Ascending aorta (tissue), 2 donors: ENCODE measurements at regions not wholly inside any gene's neighbourhood (a gene's known extent, or its start where the extent isn't known, plus 50 kb on each side); places are given as distances from the start of the nearest gene placed in this dataset.

ENCODE experiments used
- DNase-seq, 2 donors: peaks; one replicate each; pipeline ENCODE4 v3.0.0-alpha.2; 2019; ENCODE audit warnings: low spot score in 2 of 2
- H3K27ac ChIP-seq, 2 donors: fragments of 200-600 bp; sonication (generic); one replicate each; pipeline ENCODE4 v1.5.1; 2016 to 2017; ENCODE audit warnings: mild to moderate bottlenecking in 1 of 2
- H3K27me3 ChIP-seq: fragments of 200-600 bp; sonication (generic); one replicate; pipeline ENCODE4 v1.5.1; 2017
- H3K36me3 ChIP-seq, 2 donors: fragments of 200-600 bp; sonication (generic); one replicate each; pipeline ENCODE4 v1.5.1; 2016
- H3K4me1 ChIP-seq, 2 donors: fragments of 200-600 bp; sonication (generic); one replicate each; pipeline ENCODE4 v1.5.1; 2016 to 2017; ENCODE audit warnings: mild to moderate bottlenecking in 1 of 2
- H3K4me3 ChIP-seq, 2 donors: fragments of 200-600 bp; sonication (generic); one replicate each; pipeline ENCODE4 v1.5.1; 2016 to 2017; ENCODE audit warnings: mild to moderate bottlenecking in 1 of 2
- H3K9me3 ChIP-seq, 2 donors: fragments of 200-600 bp; sonication (generic); one replicate each; pipeline ENCODE4 v1.5.1; 2016
- intact Hi-C: fragments of 100-400 bp; cut with DNase I; formaldehyde crosslinking; loops from one replicate; pipeline ENCODE4 v1.15.1; 2023
- TF ChIP-seq, protein P1 (sequence below), 3 experiments: fragments of 200-600 bp in 2 of 3; fragments of 450-650 bp in 1 of 3; sonication (generic) in 2 of 3; IDR thresholded peaks; one replicate each; pipeline ENCODE4 v1.5.1; 2016 to 2019; ENCODE audit warnings: antibody characterized with exemption in 3 of 3, mild to moderate bottlenecking in 1 of 3, moderate library complexity in 1 of 3

DNA sequence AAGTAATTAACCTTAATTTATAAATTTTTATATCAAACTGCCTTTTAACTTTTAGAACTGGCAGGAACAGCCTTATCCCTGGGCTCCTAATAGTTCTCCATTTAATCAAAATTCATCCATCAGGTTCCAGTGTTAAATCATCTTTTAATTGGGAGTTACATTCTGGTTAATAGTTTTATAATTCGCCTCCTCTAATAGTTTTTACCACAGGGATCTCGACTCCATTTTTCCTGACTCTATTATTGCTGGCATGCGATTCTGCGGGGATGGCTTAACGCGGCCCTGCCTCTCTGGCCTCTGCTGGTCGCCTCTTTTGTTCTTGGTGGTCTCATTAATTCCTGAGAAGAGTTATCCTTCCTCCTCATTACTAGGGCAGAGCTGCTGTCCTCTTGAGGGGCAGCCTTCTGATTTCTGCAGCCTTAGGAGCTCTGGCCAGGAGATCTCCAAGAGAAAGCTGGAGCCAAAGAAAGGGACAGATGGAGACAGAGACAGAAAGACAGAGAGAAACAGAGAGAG lies 71.1 kb downstream of the MRM1 start:
- no peaks in the 10 kb centered on the region for H3K36me3 ChIP-seq
- intact Hi-C loops = no loop called here
- H3K4me1 ChIP-seq = no peaks in the 10 kb centered on the region
- H3K9me3 ChIP-seq = no peaks in the 10 kb centered on the region
- H3K27ac ChIP-seq = no peak overlapping the region
- no peaks in the 10 kb centered on the region for H3K27me3 ChIP-seq
- DNase-seq = no peak
- TF ChIP-seq, protein P1, sequence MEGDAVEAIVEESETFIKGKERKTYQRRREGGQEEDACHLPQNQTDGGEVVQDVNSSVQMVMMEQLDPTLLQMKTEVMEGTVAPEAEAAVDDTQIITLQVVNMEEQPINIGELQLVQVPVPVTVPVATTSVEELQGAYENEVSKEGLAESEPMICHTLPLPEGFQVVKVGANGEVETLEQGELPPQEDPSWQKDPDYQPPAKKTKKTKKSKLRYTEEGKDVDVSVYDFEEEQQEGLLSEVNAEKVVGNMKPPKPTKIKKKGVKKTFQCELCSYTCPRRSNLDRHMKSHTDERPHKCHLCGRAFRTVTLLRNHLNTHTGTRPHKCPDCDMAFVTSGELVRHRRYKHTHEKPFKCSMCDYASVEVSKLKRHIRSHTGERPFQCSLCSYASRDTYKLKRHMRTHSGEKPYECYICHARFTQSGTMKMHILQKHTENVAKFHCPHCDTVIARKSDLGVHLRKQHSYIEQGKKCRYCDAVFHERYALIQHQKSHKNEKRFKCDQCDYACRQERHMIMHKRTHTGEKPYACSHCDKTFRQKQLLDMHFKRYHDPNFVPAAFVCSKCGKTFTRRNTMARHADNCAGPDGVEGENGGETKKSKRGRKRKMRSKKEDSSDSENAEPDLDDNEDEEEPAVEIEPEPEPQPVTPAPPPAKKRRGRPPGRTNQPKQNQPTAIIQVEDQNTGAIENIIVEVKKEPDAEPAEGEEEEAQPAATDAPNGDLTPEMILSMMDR (IDR thresholded peaks at IDR 0.05) = no peak
- H3K4me3 ChIP-seq = no peak overlapping the region

GRCh38 chr17:36673068-36673467 lies 71.7 kb downstream of the MRM1 start:
- Histone ChIP-seq H3K36me3 (no peaks in the 10 kb centered on the region), H3K27ac (no peak overlapping the region), H3K4me1 (no peaks in the 10 kb centered on the region), H3K9me3 (no peaks in the 10 kb centered on the region), H3K4me3 (no peak overlapping the region), H3K27me3 (no peaks in the 10 kb centered on the region)
- TF ChIP-seq, protein P1 (IDR thresholded peaks at IDR 0.05) = no peak
- intact Hi-C loops = no loop called here
- DNase-seq = no peak

GRCh38 chr17:36673637-36674277 lies 72.4 kb downstream of the MRM1 start:
- no peak for DNase-seq
- Histone ChIP-seq H3K9me3 (no peaks in the 10 kb centered on the region), H3K27ac (no peak overlapping the region), H3K4me3 (no peak overlapping the region), H3K36me3 (no peaks in the 10 kb centered on the region), H3K27me3 (no peaks in the 10 kb centered on the region), H3K4me1 (no peaks in the 10 kb centered on the region)
- TF ChIP-seq, protein P1 (IDR thresholded peaks at IDR 0.05) = no peak
- intact Hi-C loops = no loop called here

DNA sequence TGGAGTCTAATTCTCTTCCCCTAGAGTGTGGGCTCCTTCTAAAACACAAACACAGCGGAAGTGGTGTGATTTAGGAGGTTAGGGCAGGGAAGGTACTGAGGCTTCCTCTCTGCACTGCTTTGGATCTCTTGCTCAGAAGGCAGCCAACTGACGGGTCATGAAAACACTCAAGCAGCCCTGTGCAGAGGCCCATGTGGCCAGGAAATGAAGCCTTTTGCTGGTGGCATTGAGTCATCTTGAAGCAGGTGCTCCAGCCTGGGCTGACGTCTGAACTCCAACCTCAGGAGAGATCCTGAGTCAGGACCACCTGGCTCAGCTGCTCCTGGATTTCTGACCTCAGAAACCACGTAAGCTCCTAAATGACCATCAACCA lies 72.9 kb downstream of the MRM1 start:
- Histone ChIP-seq H3K9me3 (no peaks in the 10 kb centered on the region), H3K4me3 (no peak overlapping the region)
- intact Hi-C loops = no loop called here

DNA sequence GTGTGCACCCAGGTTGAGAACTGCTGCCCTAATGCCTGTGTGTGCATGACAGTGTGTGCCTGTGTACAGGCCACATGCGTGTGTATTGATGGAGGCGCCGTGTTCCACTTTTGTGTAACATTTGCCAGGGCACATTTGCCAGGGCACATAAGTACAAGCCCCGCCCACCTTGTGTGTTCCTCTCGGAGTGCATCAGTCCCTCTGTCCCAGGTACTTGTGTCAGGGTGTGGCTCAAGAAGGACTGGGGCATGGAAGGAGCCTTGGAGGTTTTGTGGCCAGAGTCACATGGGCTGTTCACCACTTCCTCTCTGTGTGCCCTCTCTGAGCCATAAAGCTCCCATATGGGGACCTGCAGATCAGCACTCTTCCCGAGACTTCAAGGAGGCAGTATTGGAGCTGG lies 73.9 kb downstream of the MRM1 start:
- H3K4me1 ChIP-seq = no peaks in the 10 kb centered on the region
- H3K4me3 ChIP-seq = no peak overlapping the region
- TF ChIP-seq, protein P1 (IDR thresholded peaks at IDR 0.05) = no peak
- no peak for DNase-seq
- no peak overlapping the region for H3K27ac ChIP-seq
- H3K9me3 ChIP-seq = no peaks in the 10 kb centered on the region
- H3K36me3 ChIP-seq = no peaks in the 10 kb centered on the region
- no peaks in the 10 kb centered on the region for H3K27me3 ChIP-seq
- intact Hi-C loops = no loop called here

More for the DNA sequence above, 72.9 kb downstream of the MRM1 start:
- TF ChIP-seq, protein P1 (IDR thresholded peaks at IDR 0.05) = no peak
- no peak for DNase-seq
- Histone ChIP-seq H3K36me3 (no peaks in the 10 kb centered on the region), H3K27ac (no peak overlapping the region), H3K4me1 (no peaks in the 10 kb centered on the region), H3K27me3 (no peaks in the 10 kb centered on the region)

DNA sequence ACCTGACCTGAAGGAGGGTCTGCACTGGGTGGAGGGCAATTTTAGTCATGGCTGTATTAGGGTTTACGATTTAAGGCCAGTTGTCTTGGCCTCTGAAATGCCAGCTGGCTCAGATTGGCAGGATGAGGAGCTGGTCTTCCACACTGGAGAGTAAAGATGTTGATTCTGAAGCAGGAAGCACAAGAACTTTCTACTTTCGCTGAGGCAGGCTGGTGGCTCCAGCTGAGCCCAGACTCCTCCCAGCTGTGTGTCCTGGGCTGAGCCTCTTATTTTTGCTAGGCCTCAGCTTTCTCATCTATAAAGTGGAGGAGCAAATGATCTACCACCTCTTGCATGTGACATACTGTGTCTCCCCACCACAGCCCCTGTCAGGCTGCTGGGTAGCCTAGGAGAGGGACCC lies 74.4 kb downstream of the MRM1 start:
- no peak overlapping the region for H3K4me3 ChIP-seq
- H3K9me3 ChIP-seq = no peaks in the 10 kb centered on the region
- no peak for DNase-seq
- no peak overlapping the region for H3K27ac ChIP-seq
- no peaks in the 10 kb centered on the region for H3K4me1 ChIP-seq
- TF ChIP-seq, protein P1 (IDR thresholded peaks at IDR 0.05) = no peak
- intact Hi-C loops = no loop called here
- H3K27me3 ChIP-seq = no peaks in the 10 kb centered on the region
- no peaks in the 10 kb centered on the region for H3K36me3 ChIP-seq
